ENCODE measurements at regions not wholly inside any gene's neighbourhood (a gene's known extent, or its start where the extent isn't known, plus 50 kb on each side); places are given as distances from the start of the nearest gene placed in this dataset.
"Not testable (repeated sequence)": the region's sequence is repeated elsewhere in the genome, so short reads cannot be mapped to it uniquely, and the experiment has no call there.

DNA sequence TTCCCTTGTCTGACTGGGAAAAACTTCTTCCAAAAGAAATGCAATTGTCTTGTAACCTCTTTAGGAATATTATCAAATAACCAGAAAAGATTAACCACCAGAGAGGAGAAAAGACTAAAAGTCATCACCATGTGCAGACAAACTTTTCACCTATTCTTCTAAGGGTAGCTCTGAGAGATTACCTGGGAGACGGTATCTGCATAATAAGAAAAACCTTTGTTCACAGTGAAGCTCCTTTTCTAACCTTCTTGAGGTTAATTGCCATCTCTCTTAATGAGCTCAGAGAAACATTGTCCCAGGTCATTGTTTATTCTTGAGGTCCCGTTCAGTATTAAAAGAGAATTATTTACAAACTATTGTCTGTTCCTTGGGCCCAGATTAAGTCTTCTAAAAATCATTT, 1091.2 kb upstream of the LRRTM1 start:
- no peak overlapping the region for H3K27ac ChIP-seq
- TF ChIP-seq CTCF (IDR thresholded peaks at IDR 0.05) (no peak), POLR2A (IDR thresholded peaks at IDR 0.05) (no peak), POLR2AphosphoS5 (IDR thresholded peaks at IDR 0.05) (no peak)
- intact Hi-C loops (cut with DNase I; ENCODE audit: low total_unique reads) = no loop called here
- H3K4me1 ChIP-seq = no peaks in the 10 kb centered on the region
- H3K9me3 ChIP-seq = no peaks in the 10 kb centered on the region
- H3K36me3 ChIP-seq = no peaks in the 10 kb centered on the region
- H3K27me3 ChIP-seq = no peaks in the 10 kb centered on the region
- no peak for DNase-seq (ENCODE audit: low spot score in 2 of 2)
- no peak overlapping the region for H3K4me3 ChIP-seq

- DNase-seq (ENCODE audit: low spot score in 2 of 2) = no peak
- intact Hi-C loops (cut with DNase I; ENCODE audit: low total_unique reads) = no loop called here
- Histone ChIP-seq H3K36me3 (no peaks in the 10 kb centered on the region), H3K27me3 (no peaks in the 10 kb centered on the region), H3K4me1 (no peaks in the 10 kb centered on the region), H3K9me3 (peaks cover 0 to 13% of the 10 kb centered on the region in 2 donors), H3K4me3 (no peak overlapping the region), H3K27ac (no peak overlapping the region)
- TF ChIP-seq POLR2A (IDR thresholded peaks at IDR 0.05) (no peak), POLR2AphosphoS5 (IDR thresholded peaks at IDR 0.05) (no peak), CTCF (IDR thresholded peaks at IDR 0.05) (no peak)
Observed at GRCh38 chr2:81389203-81389602, 1084.7 kb upstream of the LRRTM1 start.

DNA sequence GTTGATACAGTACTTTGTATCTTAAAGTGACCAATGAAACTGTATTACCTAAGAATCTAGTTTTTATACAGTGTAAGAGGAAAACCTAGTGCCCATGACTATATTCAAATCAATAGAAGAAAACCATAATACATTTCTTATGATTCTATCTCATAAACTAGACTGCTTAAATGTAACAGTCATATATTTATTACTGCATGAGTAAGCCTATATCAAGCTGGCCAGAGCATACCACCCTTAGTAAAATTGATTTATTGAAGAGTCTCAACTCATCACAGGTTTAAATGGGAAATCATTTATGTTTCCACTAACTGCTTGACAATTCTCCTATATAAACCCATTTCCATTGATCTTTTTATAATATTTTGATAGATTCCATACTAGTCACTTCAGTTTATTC, 1059.2 kb upstream of the LRRTM1 start:
- H3K9me3 ChIP-seq = peaks cover 0 to 7% of the 10 kb centered on the region in 2 donors
- TF ChIP-seq POLR2A (IDR thresholded peaks at IDR 0.05) (no peak), POLR2AphosphoS5 (IDR thresholded peaks at IDR 0.05) (no peak), CTCF (IDR thresholded peaks at IDR 0.05) (no peak)
- H3K36me3 ChIP-seq = no peaks in the 10 kb centered on the region
- intact Hi-C loops (cut with DNase I; ENCODE audit: low total_unique reads) = no loop called here
- DNase-seq (ENCODE audit: low spot score in 2 of 2) = no peak
- H3K4me1 ChIP-seq = no peaks in the 10 kb centered on the region
- no peaks in the 10 kb centered on the region for H3K27me3 ChIP-seq
- H3K4me3 ChIP-seq = no peak overlapping the region
- H3K27ac ChIP-seq = no peak overlapping the region

GRCh38 chr2:81362468-81362867, 1057.9 kb upstream of the LRRTM1 start:
- H3K4me1 ChIP-seq; H3K36me3 ChIP-seq; H3K4me3 ChIP-seq; H3K27me3 ChIP-seq; DNase-seq (ENCODE audit: low spot score in 2 of 2); H3K27ac ChIP-seq; intact Hi-C loops (cut with DNase I; ENCODE audit: low total_unique reads): not testable (repeated sequence)
- H3K9me3 ChIP-seq = peaks cover 0 to 15% of the 10 kb centered on the region in 2 donors

DNA sequence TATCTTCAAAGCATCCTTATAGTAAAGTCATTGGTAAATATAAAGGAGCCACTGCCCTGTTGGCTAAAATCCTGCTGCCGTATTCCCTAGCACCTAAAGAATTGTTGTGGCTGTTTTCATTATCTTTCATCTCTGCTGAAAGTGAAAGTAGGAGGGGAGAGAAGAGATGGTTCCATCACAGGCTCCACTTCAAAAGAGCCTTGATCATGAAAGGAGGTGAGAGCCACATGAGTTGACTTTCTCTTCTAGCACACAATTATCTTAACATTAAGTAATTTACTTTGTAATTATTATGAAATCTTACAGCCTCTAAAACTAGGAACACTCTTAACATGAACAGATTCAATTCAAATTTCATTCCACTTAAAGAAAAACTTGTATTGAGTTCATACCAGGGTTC, 1050.9 kb upstream of the LRRTM1 start:
- Histone ChIP-seq H3K36me3 (no peaks in the 10 kb centered on the region), H3K27me3 (no peaks in the 10 kb centered on the region), H3K27ac (no peak overlapping the region), H3K4me3 (no peak overlapping the region), H3K9me3 (peaks cover 0 to 17% of the 10 kb centered on the region in 2 donors), H3K4me1 (no peaks in the 10 kb centered on the region)
- intact Hi-C loops (cut with DNase I; ENCODE audit: low total_unique reads) = no loop called here
- TF ChIP-seq POLR2A (IDR thresholded peaks at IDR 0.05) = no peak
- no peak for TF ChIP-seq POLR2AphosphoS5 (IDR thresholded peaks at IDR 0.05)
- no peak for TF ChIP-seq CTCF (IDR thresholded peaks at IDR 0.05)
- DNase-seq (ENCODE audit: low spot score in 2 of 2) = no peak

- no peak overlapping the region for H3K27ac ChIP-seq
- no peak overlapping the region for H3K4me3 ChIP-seq
- DNase-seq (ENCODE audit: low spot score in 2 of 2) = no peak
- no peaks in the 10 kb centered on the region for H3K4me1 ChIP-seq
- H3K9me3 ChIP-seq = no peaks in the 10 kb centered on the region
- intact Hi-C loops (cut with DNase I; ENCODE audit: low total_unique reads) = loop anchor here (2.0 kb wide), 1 partner anchor 25 kb away; no protein-coding TSS in a partner anchor
- TF ChIP-seq POLR2AphosphoS5 (IDR thresholded peaks at IDR 0.05) (no peak), POLR2A (IDR thresholded peaks at IDR 0.05) (no peak), CTCF (IDR thresholded peaks at IDR 0.05) (no peak)
- H3K27me3 ChIP-seq = no peaks in the 10 kb centered on the region
- H3K36me3 ChIP-seq = no peaks in the 10 kb centered on the region
Observed at GRCh38 chr2:81334046-81334445, 1029.5 kb upstream of the LRRTM1 start.

Measured in breast epithelium (tissue), 4 donors.